Renal cortex interstitium (tissue), 11 donors: ENCODE measurements at regions not wholly inside any gene's neighbourhood (a gene's known extent, or its start where the extent isn't known, plus 50 kb on each side); places are given as distances from the start of the nearest gene placed in this dataset.
A peak's percentile ranks its signal among the peaks of the same experiment; 100 is the strongest.
"Not testable (repeated sequence)": the region's sequence is repeated elsewhere in the genome, so short reads cannot be mapped to it uniquely, and the experiment has no call there.

Experiments used
- DNase-seq, 11 donors: peaks; one replicate each; pipeline ENCODE4 v3.0.0-alpha.2; 2013; ENCODE audit warnings: low read depth in 9 of 11, low spot score in 4 of 11; ENCODE audit errors: extremely low read depth in 1 of 11

DNA sequence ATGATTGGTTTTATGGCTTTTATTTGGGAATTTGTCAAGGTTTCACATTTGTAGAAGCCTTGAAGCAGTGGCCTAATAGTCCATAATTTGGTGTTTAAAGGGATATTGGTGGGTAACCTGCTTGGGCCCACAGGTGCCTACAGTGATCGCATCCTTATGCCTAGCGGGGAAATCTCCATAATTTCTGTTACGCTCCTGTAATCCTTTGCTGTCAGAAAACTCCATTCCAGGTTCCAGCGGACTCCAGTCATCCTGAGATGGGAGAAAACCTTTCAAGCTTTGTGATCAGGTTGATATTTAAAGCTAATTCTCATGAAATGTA lies 257.0 kb upstream of the JADE1 start:
- no peak for DNase-seq

DNA sequence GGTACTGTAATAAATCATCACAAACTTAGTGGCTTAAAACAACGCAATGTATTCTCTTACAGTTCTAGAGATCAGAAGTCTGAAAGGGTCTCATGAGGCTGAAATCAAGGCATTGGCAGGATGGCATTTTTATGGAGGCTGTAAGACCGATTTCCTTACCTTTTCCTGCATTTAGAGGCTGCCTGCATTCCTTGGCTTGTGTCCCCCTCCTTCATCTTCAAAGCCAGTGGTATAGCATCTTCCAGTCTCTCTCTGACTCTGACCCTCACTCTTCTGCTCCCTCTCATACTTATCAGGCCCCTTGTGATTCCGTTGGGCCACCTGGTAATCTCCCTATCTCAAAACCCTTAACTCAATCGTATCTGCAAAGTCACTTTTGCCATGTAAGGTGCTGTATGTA lies 258.2 kb upstream of the JADE1 start:
- DNase-seq, result no peak

DNA sequence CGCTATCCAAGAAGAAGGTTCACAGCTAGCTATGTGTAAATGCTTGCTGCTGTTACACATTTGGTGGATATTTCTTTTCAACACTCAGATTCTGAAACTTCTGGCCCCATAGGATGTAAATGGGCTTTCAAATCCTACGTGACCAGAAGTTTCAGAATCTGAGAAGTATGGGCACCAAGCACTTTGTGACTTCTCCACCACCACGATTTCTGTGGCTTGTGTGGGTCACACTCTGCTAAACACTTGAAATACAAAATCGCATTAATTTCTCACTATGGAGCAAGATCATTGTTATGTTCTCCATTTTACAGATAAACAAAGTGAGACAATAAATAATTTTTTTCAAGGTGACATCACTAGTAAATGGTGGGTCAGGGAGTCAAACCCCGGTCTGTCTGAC lies 259.4 kb upstream of the JADE1 start:
- DNase-seq, result no peak

DNA sequence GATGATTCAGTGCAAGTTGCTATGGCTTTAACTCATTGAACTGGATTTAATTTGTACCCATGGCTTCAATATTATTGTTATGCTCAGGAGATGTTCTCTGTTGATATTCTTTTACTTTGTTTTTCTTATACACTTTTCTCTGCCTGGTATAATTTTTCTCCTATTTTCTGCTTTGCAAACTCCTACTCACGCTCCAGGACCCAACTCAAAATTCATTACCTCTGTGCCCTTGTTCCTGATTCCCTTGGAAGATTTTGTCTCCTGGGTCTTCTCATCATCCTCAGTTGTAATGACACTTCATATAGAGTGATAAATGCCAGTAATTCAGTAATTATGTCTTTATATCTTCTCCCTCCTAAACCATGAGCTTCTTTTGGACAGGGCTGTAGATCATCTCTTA lies 259.9 kb upstream of the JADE1 start:
- no peak for DNase-seq

DNA sequence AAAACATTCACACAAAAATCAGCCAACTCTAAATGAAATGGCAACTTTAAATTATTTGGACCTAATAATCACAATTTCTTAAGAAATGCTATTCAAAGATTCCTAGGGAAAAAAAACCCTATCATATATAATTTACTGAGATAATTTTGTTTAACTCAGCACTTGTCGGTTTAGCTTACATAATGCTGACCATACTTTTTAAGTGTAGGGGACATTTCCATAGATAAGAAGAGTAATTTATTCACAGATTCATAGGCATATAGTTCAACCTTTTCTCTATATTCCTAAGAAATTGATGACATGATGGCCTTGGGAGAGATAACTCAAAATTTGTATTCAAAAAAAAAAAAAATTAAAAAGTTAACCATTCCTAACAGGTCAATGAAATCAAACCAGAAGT lies 260.8 kb upstream of the PGRMC2 start:
- no peak for DNase-seq

DNA sequence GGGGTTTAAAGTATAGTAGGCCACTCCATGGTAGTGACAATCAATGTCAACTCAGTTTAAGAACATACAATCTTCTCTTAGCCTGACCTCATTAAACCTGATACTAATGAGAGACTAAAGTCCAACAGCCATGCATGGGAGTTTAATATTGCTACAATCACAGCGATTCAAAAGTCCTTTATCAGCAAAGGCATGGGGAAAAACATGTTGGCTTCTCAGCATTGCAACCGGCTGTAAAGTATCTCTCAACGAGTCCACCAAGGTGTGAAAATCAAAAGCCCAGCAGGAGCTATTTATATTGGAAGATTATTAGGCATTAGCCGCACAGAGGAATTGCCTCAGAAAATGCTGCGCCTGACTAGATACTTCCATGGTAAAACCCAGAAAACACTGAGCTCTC lies 256.7 kb upstream of the PGRMC2 start:
- no peak for DNase-seq

DNA sequence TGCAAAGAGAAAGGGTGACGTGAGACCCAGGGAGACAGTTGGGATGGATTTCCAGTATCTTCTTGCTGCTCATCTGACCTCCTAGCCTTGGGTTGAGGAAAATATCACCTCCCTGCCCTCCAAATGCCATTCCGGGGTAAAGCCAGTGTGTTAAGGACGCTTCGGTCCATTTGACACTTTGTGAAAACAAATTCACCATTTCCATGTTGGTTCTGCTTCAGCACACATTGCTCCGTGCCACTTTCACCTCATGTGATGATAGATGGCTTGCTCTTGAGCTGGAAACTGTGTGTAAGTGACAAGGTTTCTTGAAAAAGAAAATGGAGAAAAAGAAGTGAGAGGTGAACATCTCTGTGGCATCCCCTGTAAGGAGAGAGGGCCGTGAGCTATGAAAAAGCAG lies 256.1 kb upstream of the PGRMC2 start:
- DNase-seq, result peak in 1 of 11 donors; percentile 25

DNA sequence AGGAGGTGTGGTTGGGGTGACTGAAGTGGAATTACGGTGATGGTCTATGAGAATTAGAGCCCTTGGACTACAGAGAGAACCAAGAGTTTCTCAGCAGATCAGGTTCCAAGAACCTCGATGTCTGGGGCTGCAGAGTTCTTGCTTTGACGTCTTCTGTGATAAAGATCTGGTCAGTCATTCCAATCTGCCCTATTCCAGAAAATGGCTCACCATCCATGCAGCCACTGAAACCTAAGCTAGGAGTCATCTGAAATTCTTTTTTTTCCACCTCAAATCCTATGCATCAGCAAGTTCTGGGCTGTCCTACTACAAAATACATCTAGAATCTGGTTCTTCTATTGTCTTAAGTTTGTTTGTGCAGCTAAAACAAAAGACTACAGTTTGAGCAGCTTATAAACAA lies 254.4 kb upstream of the PGRMC2 start:
- no peak for DNase-seq

DNA sequence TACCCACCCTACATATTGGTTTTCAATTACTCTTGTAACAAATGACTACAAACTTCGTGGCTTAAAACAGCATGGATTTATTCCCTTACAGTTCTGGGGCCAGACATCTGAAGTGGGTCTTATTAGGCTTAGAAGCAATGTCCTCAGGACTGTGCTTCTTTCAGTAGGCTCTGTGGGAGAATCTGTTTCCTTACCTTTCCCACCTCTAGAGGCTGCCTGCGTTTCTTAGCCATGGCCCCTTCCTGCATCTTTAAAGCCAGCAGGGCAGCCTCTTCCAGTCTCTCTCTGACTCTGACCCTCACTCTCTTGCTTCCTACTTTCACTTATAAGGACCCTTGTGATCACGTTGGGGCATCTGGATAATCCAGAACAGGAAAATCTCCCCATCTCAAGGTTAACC lies 252.5 kb upstream of the PGRMC2 start:
- no peak for DNase-seq

DNA sequence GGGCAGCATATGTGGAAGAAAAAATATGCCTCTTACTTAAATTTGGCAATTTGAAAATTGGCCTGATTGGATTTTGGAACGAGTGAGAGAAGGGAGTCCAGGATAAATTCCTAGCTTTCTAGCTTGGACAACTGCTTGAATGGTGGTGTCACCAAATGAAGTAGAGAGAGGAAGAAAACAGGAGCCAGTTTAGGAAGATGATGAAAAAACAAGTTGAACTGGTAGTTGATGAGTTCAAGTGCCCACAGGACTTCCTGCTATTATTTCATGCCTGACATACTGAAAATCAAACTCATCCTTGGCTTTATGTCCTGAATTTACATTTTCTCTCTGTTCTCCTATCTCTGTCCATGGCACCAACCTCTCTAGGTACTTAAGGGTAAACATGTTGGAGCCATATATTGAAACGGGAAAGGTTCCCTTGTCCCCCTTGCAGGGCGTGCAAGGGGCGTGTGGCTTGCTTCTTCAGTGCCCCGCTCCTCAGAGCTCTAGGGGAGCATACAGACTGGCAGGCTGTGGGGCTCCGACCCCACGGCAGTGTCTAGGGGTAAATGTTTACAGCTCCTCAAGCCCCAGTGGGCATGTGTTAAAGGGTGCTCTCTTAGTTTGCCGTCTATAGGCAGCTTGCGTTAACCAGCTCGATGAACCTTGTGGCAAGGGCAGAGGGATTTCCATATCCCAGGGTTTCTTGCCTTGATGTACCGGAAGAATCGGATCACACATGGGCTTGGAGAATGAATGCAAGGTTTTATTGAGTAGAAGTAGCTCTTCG lies 250.7 kb upstream of the PGRMC2 start:
- no peak for DNase-seq

DNA sequence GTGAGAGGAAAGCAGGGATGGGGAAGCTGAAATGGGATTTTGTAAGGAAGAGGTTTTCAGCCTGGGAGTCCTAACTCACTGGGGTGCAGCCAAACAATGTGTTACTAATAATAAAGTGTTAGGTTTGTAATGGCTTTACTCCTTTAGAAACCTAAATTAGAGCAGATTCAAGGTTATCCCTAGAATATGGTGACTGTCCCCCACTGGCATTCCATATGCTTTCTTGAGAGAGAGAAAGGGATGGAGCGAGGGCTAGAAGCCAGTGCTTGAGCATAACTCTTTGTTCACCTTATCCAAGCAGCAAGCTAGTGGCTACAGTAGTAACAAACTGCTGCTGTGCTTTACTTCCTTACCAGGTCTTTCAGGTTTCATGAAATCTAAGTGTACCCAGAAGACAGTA lies 249.1 kb upstream of the PGRMC2 start:
- DNase-seq, result no peak

DNA sequence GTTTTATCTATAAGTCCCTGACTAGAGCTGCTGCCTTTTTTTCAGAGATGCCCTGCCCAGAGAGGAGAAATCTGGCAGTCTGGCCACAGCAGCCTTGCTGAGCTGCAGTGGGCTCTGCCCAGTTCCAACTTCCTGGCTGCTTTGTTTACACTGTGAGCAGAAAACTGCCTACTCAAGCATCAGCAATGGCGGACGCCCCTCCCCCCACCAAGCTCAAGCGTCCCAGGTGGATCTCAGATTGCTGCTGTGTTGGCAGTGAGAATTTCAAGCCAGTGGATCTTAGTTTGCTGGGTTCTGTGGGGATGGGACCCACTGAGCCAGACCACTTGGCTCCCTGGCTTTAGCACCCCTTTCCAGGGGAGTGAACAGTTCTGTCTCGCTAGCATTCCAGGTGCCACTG lies 247.9 kb upstream of the PGRMC2 start:
- DNase-seq, result not testable (repeated sequence)

DNA sequence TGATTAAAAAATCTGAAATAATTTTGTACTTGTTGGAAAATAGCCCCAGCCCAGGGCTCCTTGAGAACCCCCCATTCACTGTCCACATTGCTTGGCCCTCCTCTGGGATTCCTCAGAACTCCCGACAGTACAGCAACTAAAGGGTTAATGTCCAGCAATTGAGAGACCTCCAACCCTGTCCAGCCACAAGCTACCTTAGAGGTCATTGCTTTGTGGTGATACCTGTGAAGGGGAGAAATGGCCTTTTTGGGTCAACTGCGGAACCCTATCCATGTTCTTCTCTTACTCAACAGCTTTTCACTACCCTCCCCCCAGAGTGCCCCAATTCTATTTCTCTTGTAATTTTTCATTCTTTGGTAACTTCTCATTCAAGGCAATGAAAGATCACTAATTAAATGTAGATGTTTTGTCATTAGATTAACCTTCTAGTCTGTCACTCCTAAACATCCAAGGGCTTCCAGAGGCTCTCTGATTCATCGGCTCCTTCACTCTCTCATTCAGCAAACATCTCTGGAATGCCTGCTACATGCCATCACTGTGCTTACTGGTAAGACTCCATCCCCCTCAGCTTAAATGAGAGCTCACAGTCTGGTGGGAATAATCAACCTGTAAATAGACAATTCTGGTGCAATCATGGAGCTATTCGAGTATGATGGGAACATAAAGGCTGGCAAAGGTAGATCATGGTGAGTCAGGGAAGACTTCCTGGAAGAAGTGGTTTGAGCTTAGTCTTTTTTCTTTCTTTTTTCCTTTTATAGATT lies 241.4 kb upstream of the PGRMC2 start:
- no peak for DNase-seq

DNA sequence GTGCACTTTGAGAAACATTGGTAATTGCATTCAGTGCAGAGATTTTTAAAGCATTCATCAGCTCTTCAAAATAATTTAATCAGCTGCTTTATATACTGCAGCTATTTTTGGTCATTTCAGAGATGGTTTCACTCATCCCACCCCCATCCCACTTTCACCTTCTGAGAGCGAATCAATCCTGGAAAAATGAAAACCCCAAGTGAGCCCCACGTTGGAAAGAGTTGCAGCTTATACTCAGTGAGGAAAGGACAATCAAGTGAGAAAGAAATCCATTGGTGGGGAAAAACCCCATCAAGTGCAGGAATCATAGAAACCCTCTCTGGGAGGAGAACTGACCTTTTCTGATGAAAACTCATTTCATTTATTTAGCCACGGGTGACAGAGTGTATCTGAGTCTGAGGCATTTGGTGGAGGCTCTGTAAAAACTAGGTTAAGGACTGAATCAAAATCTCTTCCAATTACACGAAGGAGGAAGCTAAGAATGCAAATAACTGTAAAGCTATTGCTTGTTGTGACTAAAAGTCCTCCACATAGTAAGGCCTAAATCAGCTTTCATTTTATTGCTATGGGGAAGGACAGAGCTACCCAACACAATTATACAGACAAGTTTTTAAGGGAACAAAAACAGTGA lies 240.4 kb upstream of the PGRMC2 start:
- no peak for DNase-seq

DNA sequence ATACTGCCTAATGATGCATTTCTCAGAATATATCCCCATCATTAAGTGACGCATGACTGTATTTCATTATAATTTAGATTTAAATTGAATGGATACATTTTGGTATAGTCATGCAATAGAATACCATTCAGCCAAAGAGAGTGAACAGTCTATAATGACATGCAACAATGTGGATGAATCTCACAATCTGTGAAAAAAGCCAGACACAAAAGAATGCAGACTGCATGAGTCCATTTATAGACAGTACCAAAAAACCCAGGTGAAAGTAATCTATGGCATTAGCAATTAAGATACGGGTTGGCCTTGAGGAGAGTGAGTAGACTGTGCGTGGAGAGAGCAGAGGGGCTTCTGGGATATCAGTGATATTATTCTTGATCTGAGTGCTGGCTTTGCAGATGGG lies 239.7 kb upstream of the PGRMC2 start:
- no peak for DNase-seq

DNA sequence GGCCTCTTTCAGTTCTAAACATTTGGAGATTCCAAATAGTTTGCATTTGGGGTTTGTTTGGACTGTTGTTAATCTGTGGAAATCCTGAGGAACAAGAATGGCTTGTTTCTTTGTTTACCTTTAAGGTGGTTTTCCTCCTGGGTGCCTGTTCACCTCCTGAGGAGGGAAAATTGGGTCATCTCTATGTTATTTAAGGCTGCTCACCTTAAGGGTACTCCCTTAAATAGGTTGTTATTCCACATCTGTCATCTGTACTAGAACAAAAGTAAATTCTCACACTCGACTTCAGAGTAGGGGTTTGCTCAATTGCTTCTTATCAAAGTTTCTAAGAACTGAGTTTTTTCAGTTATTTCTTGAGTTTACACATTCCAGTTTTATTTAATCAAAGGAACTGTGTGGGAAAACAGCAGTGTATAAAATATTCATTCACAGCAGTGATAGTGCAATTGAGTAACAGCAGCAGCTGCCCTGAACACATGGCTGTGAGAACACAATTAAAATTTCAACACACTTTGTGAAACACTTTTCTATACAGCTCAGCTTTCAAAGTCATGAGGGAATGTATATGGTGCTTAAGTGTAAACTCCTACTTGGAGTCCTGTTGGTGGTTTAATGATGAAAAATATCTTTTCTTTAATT lies 238.5 kb upstream of the PGRMC2 start:
- no peak for DNase-seq

DNA sequence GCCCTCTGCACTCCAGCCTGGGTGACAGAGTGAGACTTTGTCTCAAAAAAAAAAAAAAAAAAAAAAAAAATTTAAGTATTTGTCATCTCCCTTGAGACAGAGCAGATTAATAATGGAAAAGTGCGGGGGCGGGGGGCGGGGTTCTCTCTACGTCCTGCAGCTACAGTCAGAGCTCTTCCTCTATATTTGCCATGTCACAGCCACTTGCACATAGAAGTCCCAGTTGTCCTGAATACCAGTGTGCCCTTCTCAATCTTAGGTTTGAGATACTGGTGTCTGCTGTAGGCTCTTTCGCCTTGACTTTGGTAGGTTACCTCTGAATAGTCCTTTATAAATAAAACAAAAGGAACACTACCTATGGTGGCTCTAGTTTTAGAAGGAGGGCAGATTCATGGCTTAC lies 237.8 kb upstream of the PGRMC2 start:
- DNase-seq, result no peak

DNA sequence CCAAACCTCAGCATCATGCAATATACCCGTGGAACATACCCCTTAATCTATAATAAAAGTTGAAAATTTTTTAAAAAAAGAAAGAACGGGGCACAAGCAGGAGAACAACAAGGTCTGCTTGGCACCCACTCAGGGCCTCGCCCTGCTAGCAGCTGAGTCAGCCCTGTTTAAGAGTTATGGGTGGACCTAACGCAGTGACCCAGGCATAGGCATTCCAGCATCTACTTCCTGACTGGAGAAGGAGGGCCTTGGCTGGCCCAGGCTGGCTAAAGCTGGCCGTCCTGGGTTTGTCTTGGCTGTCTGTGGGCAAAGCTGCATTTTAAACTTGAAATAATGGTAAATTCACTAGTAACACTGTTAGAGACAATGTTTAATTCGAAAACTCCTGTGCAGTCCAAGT lies 236.7 kb upstream of the PGRMC2 start:
- no peak for DNase-seq

DNA sequence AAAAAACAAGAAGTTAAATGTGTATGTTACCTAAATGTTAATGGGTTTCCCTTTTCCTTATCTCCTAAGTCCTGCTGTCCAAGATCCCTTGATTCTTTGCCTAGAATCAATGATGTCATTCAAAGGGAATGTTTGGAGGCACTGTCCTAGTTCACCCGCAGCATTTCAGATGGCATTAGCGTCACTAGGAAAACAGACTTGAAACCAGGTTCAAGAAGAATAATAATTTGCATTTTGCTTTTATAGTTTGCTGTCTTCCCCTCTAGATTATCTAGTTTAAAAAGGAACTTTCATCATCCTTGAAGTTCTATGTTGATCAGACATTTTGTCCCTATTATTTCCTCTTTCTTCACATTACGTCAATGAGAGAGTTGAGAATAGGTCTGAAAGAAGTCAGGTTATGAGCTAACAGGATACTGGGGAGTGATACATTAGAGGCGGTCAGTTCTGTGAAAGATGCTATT lies 234.1 kb upstream of the PGRMC2 start:
- DNase-seq, result no peak

DNA sequence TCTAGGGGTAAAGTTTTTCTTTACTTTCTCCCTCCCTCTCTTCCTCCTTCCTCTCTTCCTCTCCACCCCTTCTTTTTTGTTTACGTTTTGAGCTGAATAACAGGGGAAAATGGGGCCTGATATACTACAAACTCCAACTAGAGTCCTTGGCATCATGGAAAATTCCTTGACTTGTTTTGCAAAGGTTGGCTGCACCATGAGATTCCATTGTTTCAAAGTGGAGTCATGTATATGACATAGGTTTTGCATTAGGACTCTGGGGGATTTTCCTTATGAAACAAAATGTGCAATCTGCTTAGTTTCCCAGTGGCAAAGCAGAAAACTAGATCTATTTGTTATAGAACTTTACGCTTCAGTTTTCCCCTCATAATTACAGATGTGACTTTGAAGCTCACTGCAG lies 233.5 kb upstream of the PGRMC2 start:
- no peak for DNase-seq
